B cell (primary cell): ENCODE measurements at regions not wholly inside any gene's neighbourhood (a gene's known extent, or its start where the extent isn't known, plus 50 kb on each side); places are given as distances from the start of the nearest gene placed in this dataset.

ENCODE experiments used
- EZH2 ChIP-seq: IDR thresholded peaks from 2 replicates; pipeline ENCODE4 v1.6.1; 2012; ENCODE audit warnings: borderline replicate concordance, low read depth, mild to moderate bottlenecking, moderate library complexity, low read length; ENCODE audit not compliant: insufficient read depth, poor library complexity, severe bottlenecking
- TF ChIP-seq, protein P1 (sequence below): fragments of 200-600 bp; IDR thresholded peaks from one replicate; pipeline ENCODE4 v1.8.0; 2022; ENCODE audit warnings: antibody characterized with exemption, mild to moderate bottlenecking

DNA sequence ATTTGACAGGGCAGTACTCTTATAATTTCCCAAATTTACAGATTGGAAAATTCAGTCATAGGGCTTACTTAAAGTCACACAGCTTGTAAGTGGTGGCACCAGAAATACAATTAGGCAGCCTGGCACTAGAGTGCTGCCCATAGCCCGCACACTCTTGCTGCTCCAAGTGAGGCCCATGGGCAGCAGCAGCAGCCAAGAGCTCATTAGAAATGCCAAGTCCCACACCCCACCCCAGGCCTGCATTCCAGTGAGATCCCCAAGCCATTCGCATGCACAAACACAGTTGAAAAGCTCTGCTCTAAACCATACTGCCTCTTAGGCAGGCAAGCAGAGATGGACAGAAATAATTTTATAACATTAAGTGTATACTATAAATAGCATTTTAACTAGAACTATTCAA lies 379.3 kb upstream of the PKDCC start:
- TF ChIP-seq, protein P1, sequence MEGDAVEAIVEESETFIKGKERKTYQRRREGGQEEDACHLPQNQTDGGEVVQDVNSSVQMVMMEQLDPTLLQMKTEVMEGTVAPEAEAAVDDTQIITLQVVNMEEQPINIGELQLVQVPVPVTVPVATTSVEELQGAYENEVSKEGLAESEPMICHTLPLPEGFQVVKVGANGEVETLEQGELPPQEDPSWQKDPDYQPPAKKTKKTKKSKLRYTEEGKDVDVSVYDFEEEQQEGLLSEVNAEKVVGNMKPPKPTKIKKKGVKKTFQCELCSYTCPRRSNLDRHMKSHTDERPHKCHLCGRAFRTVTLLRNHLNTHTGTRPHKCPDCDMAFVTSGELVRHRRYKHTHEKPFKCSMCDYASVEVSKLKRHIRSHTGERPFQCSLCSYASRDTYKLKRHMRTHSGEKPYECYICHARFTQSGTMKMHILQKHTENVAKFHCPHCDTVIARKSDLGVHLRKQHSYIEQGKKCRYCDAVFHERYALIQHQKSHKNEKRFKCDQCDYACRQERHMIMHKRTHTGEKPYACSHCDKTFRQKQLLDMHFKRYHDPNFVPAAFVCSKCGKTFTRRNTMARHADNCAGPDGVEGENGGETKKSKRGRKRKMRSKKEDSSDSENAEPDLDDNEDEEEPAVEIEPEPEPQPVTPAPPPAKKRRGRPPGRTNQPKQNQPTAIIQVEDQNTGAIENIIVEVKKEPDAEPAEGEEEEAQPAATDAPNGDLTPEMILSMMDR = no peak
- no peak for TF ChIP-seq EZH2
